ENCODE measurements at regions not wholly inside any gene's neighbourhood (a gene's known extent, or its start where the extent isn't known, plus 50 kb on each side); places are given as distances from the start of the nearest gene placed in this dataset.
"Not testable (repeated sequence)": the region's sequence is repeated elsewhere in the genome, so short reads cannot be mapped to it uniquely, and the experiment has no call there.

- H3K27me3 Mint-ChIP-seq (ENCODE audit: insufficient read depth); H3K36me3 ChIP-seq (ENCODE audit: control insufficient read depth, insufficient read depth, low read length); H3K36me3 Mint-ChIP-seq (ENCODE audit: low read depth); H3K4me1 ChIP-seq (ENCODE audit: control insufficient read depth, insufficient read depth, low read length); H3K27ac Mint-ChIP-seq; H3K4me3 Mint-ChIP-seq; DNase-seq; H3K4me3 ChIP-seq (ENCODE audit: low read length); H3K27me3 ChIP-seq (ENCODE audit: control insufficient read depth, insufficient read depth, low read length, poor library complexity, severe bottlenecking); H3K9ac ChIP-seq (ENCODE audit: extremely low read depth, low read length, poor library complexity, severe bottlenecking); H3K4me1 Mint-ChIP-seq; H3K9me3 ChIP-seq (ENCODE audit: control insufficient read depth, low read length); H3K27ac ChIP-seq (ENCODE audit: low read depth, low read length): not testable (repeated sequence)
- 76 to 81% methylated on average over 2 of the region's 2 CpGs for WGBS, 2 experiments (ENCODE audit: insufficient coverage in 1 of 2, insufficient read length in 1 of 2)
- H3K9me3 Mint-ChIP-seq, result peaks cover 79% of the 10 kb centered on the region
These were observed 2887.5 kb upstream of the TEKT4 start for GRCh38 chr2:91983696-91984095.

- H3K27me3 Mint-ChIP-seq (ENCODE audit: insufficient read depth); H3K27ac ChIP-seq (ENCODE audit: low read depth, low read length); H3K27me3 ChIP-seq (ENCODE audit: control insufficient read depth, insufficient read depth, low read length, poor library complexity, severe bottlenecking); H3K9me3 ChIP-seq (ENCODE audit: control insufficient read depth, low read length); H3K27ac Mint-ChIP-seq; H3K36me3 Mint-ChIP-seq (ENCODE audit: low read depth); H3K4me1 ChIP-seq (ENCODE audit: control insufficient read depth, insufficient read depth, low read length); H3K36me3 ChIP-seq (ENCODE audit: control insufficient read depth, insufficient read depth, low read length); H3K4me1 Mint-ChIP-seq; H3K4me3 Mint-ChIP-seq; DNase-seq; H3K9ac ChIP-seq (ENCODE audit: extremely low read depth, low read length, poor library complexity, severe bottlenecking); H3K4me3 ChIP-seq (ENCODE audit: low read length): not testable (repeated sequence)
- H3K9me3 Mint-ChIP-seq, result peaks cover 75% of the 10 kb centered on the region
- WGBS, 2 experiments (ENCODE audit: insufficient coverage in 1 of 2, insufficient read length in 1 of 2), result 72 to 100% methylated on average over 2 to 6 of the region's 6 CpGs
These were observed 2887.1 kb upstream of the TEKT4 start for GRCh38 chr2:91984107-91984506.

- not testable (repeated sequence) for H3K27ac ChIP-seq (ENCODE audit: low read depth, low read length); H3K27me3 Mint-ChIP-seq (ENCODE audit: insufficient read depth); H3K27ac Mint-ChIP-seq; H3K4me1 ChIP-seq (ENCODE audit: control insufficient read depth, insufficient read depth, low read length); H3K36me3 Mint-ChIP-seq (ENCODE audit: low read depth); H3K4me1 Mint-ChIP-seq; H3K4me3 ChIP-seq (ENCODE audit: low read length); H3K36me3 ChIP-seq (ENCODE audit: control insufficient read depth, insufficient read depth, low read length); DNase-seq; H3K4me3 Mint-ChIP-seq; H3K27me3 ChIP-seq (ENCODE audit: control insufficient read depth, insufficient read depth, low read length, poor library complexity, severe bottlenecking); H3K9ac ChIP-seq (ENCODE audit: extremely low read depth, low read length, poor library complexity, severe bottlenecking)
- H3K9me3 Mint-ChIP-seq, result peaks cover 63% of the 10 kb centered on the region
- peaks cover 10% of the 10 kb centered on the region for H3K9me3 ChIP-seq (ENCODE audit: control insufficient read depth, low read length)
- WGBS, 2 experiments (ENCODE audit: insufficient coverage in 1 of 2, insufficient read length in 1 of 2), result 50% methylated on average over 1 of the region's 1 CpG; no CpG with 5 or more reads in 1 of the 2 experiments
These were observed 2885.7 kb upstream of the TEKT4 start for GRCh38 chr2:91985490-91985889.

- not testable (repeated sequence) for H3K9ac ChIP-seq (ENCODE audit: extremely low read depth, low read length, poor library complexity, severe bottlenecking); H3K4me3 Mint-ChIP-seq; H3K36me3 Mint-ChIP-seq (ENCODE audit: low read depth); H3K27ac Mint-ChIP-seq; H3K27me3 ChIP-seq (ENCODE audit: control insufficient read depth, insufficient read depth, low read length, poor library complexity, severe bottlenecking); H3K27me3 Mint-ChIP-seq (ENCODE audit: insufficient read depth); DNase-seq; H3K4me3 ChIP-seq (ENCODE audit: low read length); H3K27ac ChIP-seq (ENCODE audit: low read depth, low read length); H3K4me1 Mint-ChIP-seq; H3K36me3 ChIP-seq (ENCODE audit: control insufficient read depth, insufficient read depth, low read length); H3K4me1 ChIP-seq (ENCODE audit: control insufficient read depth, insufficient read depth, low read length)
- 35 to 56% methylated on average over 1 to 2 of the region's 2 CpGs for WGBS, 2 experiments (ENCODE audit: insufficient coverage in 1 of 2, insufficient read length in 1 of 2)
- peaks cover 14% of the 10 kb centered on the region for H3K9me3 ChIP-seq (ENCODE audit: control insufficient read depth, low read length)
- H3K9me3 Mint-ChIP-seq, result peaks cover 51% of the 10 kb centered on the region
These were observed 2884.3 kb upstream of the TEKT4 start for GRCh38 chr2:91986893-91987292.

- not testable (repeated sequence) for DNase-seq; H3K27ac Mint-ChIP-seq; H3K9ac ChIP-seq (ENCODE audit: extremely low read depth, low read length, poor library complexity, severe bottlenecking); H3K4me3 Mint-ChIP-seq; H3K36me3 ChIP-seq (ENCODE audit: control insufficient read depth, insufficient read depth, low read length); H3K27me3 Mint-ChIP-seq (ENCODE audit: insufficient read depth); H3K4me1 ChIP-seq (ENCODE audit: control insufficient read depth, insufficient read depth, low read length); H3K27ac ChIP-seq (ENCODE audit: low read depth, low read length); H3K4me1 Mint-ChIP-seq; H3K4me3 ChIP-seq (ENCODE audit: low read length); H3K27me3 ChIP-seq (ENCODE audit: control insufficient read depth, insufficient read depth, low read length, poor library complexity, severe bottlenecking); H3K36me3 Mint-ChIP-seq (ENCODE audit: low read depth)
- H3K9me3 Mint-ChIP-seq, result peaks cover 42% of the 10 kb centered on the region
- peaks cover 14% of the 10 kb centered on the region for H3K9me3 ChIP-seq (ENCODE audit: control insufficient read depth, low read length)
These were observed 2882.5 kb upstream of the TEKT4 start for GRCh38 chr2:91988754-91989153.

- H3K9ac ChIP-seq (ENCODE audit: extremely low read depth, low read length, poor library complexity, severe bottlenecking); H3K4me3 Mint-ChIP-seq; H3K27ac Mint-ChIP-seq: not testable (repeated sequence)
These were observed 2881.4 kb upstream of the TEKT4 start for GRCh38 chr2:91989781-91990180.

GRCh38 chr2:92006557-92006956 lies 2864.7 kb upstream of the TEKT4 start:
- H3K36me3 ChIP-seq (ENCODE audit: control insufficient read depth, insufficient read depth, low read length), result not testable (repeated sequence)

More at GRCh38 chr2:91989781-91990180, 2881.4 kb upstream of the TEKT4 start:
- H3K27me3 Mint-ChIP-seq (ENCODE audit: insufficient read depth); H3K36me3 Mint-ChIP-seq (ENCODE audit: low read depth); H3K4me3 ChIP-seq (ENCODE audit: low read length); H3K27ac ChIP-seq (ENCODE audit: low read depth, low read length); H3K36me3 ChIP-seq (ENCODE audit: control insufficient read depth, insufficient read depth, low read length); H3K4me1 ChIP-seq (ENCODE audit: control insufficient read depth, insufficient read depth, low read length); H3K4me1 Mint-ChIP-seq; DNase-seq; H3K27me3 ChIP-seq (ENCODE audit: control insufficient read depth, insufficient read depth, low read length, poor library complexity, severe bottlenecking): not testable (repeated sequence)
- 64 to 69% methylated on average over 2 of the region's 2 CpGs for WGBS, 2 experiments (ENCODE audit: insufficient coverage in 1 of 2, insufficient read length in 1 of 2)
- H3K9me3 ChIP-seq (ENCODE audit: control insufficient read depth, low read length), result peaks cover 14% of the 10 kb centered on the region
- H3K9me3 Mint-ChIP-seq, result peaks cover 33% of the 10 kb centered on the region

More at GRCh38 chr2:92006557-92006956, 2864.7 kb upstream of the TEKT4 start:
- not testable (repeated sequence) for H3K9ac ChIP-seq (ENCODE audit: extremely low read depth, low read length, poor library complexity, severe bottlenecking); H3K27ac ChIP-seq (ENCODE audit: low read depth, low read length); H3K27me3 Mint-ChIP-seq (ENCODE audit: insufficient read depth); H3K27ac Mint-ChIP-seq; H3K9me3 ChIP-seq (ENCODE audit: control insufficient read depth, low read length); H3K36me3 Mint-ChIP-seq (ENCODE audit: low read depth); H3K4me1 Mint-ChIP-seq; H3K27me3 ChIP-seq (ENCODE audit: control insufficient read depth, insufficient read depth, low read length, poor library complexity, severe bottlenecking); H3K4me3 ChIP-seq (ENCODE audit: low read length); H3K4me1 ChIP-seq (ENCODE audit: control insufficient read depth, insufficient read depth, low read length); H3K4me3 Mint-ChIP-seq; DNase-seq
- WGBS, 2 experiments (ENCODE audit: insufficient coverage in 1 of 2, insufficient read length in 1 of 2), result 87% methylated on average over 3 of the region's 3 CpGs; no CpG with 5 or more reads in 1 of the 2 experiments
- H3K9me3 Mint-ChIP-seq, result peaks cover 45% of the 10 kb centered on the region
